ENCODE measurements at regions not wholly inside any gene's neighbourhood (a gene's known extent, or its start where the extent isn't known, plus 50 kb on each side); places are given as distances from the start of the nearest gene placed in this dataset.

DNA sequence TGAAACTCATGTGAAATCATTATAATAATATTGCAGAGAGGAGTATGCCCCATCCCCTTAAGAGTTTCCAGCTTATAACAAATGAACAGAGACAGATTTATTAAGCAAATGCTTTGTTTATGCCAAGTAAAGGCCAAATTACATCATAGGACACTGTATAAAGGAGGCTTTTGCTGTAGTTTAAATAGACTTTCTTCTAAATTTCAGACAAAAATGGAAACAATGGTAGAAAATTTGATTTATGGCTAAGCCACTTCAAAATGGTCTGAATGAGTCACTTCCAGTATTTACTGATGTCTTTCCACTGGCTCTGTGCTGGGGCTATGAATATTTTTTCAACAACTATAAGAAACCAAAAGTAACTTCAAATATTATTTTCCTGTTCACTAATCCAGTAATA, 81.1 kb upstream of the ST6GALNAC5 start:
- Histone ChIP-seq H3K27me3 (ENCODE audit: insufficient read depth, low read depth, severe bottlenecking) (no peaks in the 10 kb centered on the region), H3K27ac (no peak overlapping the region), H3K9me3 (ENCODE audit: severe bottlenecking) (peaks cover 4% of the 10 kb centered on the region), H3K4me3 (ENCODE audit: low read depth, low read length) (no peak overlapping the region), H3K36me3 (no peaks in the 10 kb centered on the region)
- TF ChIP-seq, protein P1, sequence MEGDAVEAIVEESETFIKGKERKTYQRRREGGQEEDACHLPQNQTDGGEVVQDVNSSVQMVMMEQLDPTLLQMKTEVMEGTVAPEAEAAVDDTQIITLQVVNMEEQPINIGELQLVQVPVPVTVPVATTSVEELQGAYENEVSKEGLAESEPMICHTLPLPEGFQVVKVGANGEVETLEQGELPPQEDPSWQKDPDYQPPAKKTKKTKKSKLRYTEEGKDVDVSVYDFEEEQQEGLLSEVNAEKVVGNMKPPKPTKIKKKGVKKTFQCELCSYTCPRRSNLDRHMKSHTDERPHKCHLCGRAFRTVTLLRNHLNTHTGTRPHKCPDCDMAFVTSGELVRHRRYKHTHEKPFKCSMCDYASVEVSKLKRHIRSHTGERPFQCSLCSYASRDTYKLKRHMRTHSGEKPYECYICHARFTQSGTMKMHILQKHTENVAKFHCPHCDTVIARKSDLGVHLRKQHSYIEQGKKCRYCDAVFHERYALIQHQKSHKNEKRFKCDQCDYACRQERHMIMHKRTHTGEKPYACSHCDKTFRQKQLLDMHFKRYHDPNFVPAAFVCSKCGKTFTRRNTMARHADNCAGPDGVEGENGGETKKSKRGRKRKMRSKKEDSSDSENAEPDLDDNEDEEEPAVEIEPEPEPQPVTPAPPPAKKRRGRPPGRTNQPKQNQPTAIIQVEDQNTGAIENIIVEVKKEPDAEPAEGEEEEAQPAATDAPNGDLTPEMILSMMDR (IDR thresholded peaks at IDR 0.05; ENCODE audit: low read depth, low read length): no peak
- DNase-seq: no peak

DNA sequence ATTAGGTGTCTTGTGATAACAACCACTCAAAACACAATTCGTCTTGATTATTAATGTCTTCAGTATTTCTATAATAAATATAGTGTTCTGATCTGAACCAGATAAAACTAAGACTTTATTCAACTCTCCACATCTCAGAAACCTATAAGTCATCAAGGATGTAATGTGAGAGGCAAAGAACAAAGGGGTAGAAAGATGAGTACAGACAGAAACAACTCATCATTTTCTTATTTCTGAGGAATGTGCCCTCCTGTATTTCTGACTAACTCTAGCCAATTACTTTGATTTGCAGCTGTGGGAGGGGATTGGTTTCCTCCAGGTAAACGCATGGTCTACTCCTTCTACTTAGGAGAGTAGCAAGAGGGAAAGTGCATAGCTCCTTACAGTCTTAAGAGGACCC, 73.7 kb upstream of the ST6GALNAC5 start:
- H3K27ac ChIP-seq: no peak overlapping the region
- no peaks in the 10 kb centered on the region for H3K9me3 ChIP-seq (ENCODE audit: severe bottlenecking)
- no peak for DNase-seq
- no peaks in the 10 kb centered on the region for H3K27me3 ChIP-seq (ENCODE audit: insufficient read depth, low read depth, severe bottlenecking)
- H3K4me3 ChIP-seq (ENCODE audit: low read depth, low read length): no peak overlapping the region
- TF ChIP-seq, protein P1 (IDR thresholded peaks at IDR 0.05; ENCODE audit: low read depth, low read length): no peak
- no peaks in the 10 kb centered on the region for H3K36me3 ChIP-seq

DNA sequence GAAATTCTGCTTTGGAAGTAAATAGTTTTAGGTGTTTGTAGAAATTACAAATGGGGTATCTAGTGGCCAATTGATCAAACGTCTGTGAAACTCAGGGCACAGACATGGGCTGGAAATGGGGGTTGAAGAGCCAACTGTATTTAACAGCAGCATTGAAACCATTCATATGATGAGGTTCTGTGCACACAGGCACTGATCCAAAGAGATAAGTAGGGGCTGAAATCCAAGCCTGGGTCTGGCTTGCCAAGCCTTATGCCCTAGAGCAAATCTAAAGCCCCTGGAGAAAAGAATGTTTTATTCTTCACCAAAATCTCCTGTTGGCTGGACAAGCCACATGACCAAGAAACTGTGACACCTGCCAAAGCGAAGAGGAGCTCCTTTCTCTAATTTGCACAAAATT, 67.6 kb upstream of the ST6GALNAC5 start:
- TF ChIP-seq, protein P1 (IDR thresholded peaks at IDR 0.05; ENCODE audit: low read depth, low read length): no peak
- no peak overlapping the region for H3K27ac ChIP-seq
- no peaks in the 10 kb centered on the region for H3K27me3 ChIP-seq (ENCODE audit: insufficient read depth, low read depth, severe bottlenecking)
- no peaks in the 10 kb centered on the region for H3K9me3 ChIP-seq (ENCODE audit: severe bottlenecking)
- no peak overlapping the region for H3K4me3 ChIP-seq (ENCODE audit: low read depth, low read length)
- no peaks in the 10 kb centered on the region for H3K36me3 ChIP-seq
- no peak for DNase-seq

DNA sequence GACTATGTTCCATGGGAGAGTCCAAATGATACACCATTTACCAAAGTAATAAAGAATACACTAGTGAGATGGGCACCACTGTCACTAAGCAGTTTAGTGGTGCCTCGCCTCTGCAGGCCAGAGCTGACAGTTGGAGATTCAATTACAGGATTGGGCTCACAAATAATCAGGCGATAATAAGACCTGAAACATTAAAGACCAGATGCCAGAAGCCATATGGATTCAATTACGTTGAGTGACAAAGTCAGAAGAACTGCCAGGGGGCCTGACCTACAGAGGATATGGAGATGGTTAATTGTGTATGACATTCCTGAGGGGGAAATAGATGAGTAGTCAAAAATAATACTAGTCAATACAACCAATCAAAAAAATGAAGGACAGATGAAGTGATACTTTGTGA, 65.2 kb upstream of the ST6GALNAC5 start:
- peak overlapping the region; percentile 68 for H3K27ac ChIP-seq
- H3K4me3 ChIP-seq (ENCODE audit: low read depth, low read length): no peak overlapping the region
- H3K36me3 ChIP-seq: no peaks in the 10 kb centered on the region
- no peaks in the 10 kb centered on the region for H3K27me3 ChIP-seq (ENCODE audit: insufficient read depth, low read depth, severe bottlenecking)
- H3K9me3 ChIP-seq (ENCODE audit: severe bottlenecking): no peaks in the 10 kb centered on the region
- TF ChIP-seq, protein P1 (IDR thresholded peaks at IDR 0.05; ENCODE audit: low read depth, low read length): no peak
- DNase-seq: peak; percentile 77

DNA sequence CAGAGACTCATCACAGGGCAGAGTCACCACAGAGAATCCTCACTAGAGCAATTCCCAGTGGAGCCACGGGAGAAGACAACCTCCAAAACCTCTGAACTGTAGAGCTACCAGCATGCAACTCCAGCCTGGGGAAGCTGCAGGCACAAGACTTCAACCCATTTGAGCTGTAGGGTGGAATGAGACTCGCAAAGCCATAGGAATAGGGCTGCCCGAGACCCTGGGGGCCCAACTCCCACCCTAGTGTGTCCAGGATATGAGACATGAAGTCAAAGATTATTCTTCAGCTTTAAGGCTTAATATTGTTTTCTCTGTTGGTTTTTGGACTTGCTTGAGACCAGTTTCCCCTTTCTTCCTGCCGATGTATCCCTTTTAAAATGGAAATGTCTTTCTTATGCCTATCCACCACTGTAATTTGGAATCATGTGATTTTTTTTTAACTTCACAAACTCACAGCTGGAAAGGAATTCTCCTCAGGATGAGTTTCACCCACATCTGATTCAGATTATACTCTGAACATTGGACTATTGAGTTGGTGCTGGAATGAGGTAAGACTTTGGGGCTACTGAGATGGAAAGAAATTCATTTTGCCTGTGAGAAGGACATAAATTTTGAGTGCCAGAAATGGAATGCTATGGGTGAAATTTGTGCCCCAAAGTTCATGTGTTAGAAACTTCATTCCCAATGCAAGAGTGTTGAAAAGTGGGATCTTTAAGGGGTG, 59.6 kb upstream of the ST6GALNAC5 start:
- Histone ChIP-seq H3K36me3 (no peaks in the 10 kb centered on the region), H3K27me3 (ENCODE audit: insufficient read depth, low read depth, severe bottlenecking) (no peaks in the 10 kb centered on the region), H3K4me3 (ENCODE audit: low read depth, low read length) (no peak overlapping the region), H3K27ac (no peak overlapping the region), H3K9me3 (ENCODE audit: severe bottlenecking) (no peaks in the 10 kb centered on the region)
- DNase-seq: no peak
- TF ChIP-seq, protein P1 (IDR thresholded peaks at IDR 0.05; ENCODE audit: low read depth, low read length): no peak
